ENCODE measurements at regions not wholly inside any gene's neighbourhood (a gene's known extent, or its start where the extent isn't known, plus 50 kb on each side); places are given as distances from the start of the nearest gene placed in this dataset.

GRCh38 chr22:49620666-49621065, 207.0 kb downstream of the BRD1 start:
- no peaks in the 10 kb centered on the region for H3K36me3 ChIP-seq (ENCODE audit: control insufficient read depth, insufficient read depth, low read length)
- H3K27me3 ChIP-seq (ENCODE audit: control insufficient read depth, insufficient read depth, low read length): no peaks in the 10 kb centered on the region
- ChIA-PET POLR2A (ENCODE audit: unreplicated experiment) (interaction anchor here (0.6 kb wide), 1 partner anchor 13 kb away, joined by 4 read pairs; no protein-coding TSS in a partner anchor), CTCF (no interaction called here)
- H3K9me1 ChIP-seq (ENCODE audit: insufficient read depth, low read length): no peaks in the 10 kb centered on the region
- no peak overlapping the region for H2AK9ac ChIP-seq (replicated peaks; ENCODE audit: low read depth, low read length, poor library complexity)
- no peak overlapping the region for H3K14ac ChIP-seq (replicated peaks; ENCODE audit: low read depth, low read length)
- peaks cover 51% of the 10 kb centered on the region for H3K9me3 ChIP-seq (ENCODE audit: control insufficient read depth, insufficient read depth, low read length)
- intact Hi-C loops (cut with micrococcal nuclease): no loop called here
- no peak overlapping the region for H3K4ac ChIP-seq (ENCODE audit: low read depth, low read length)
- dilution Hi-C loops (cut with HindIII; ENCODE audit: low sequenced_read_pairs, unreplicated experiment): no loop called here
- no peak overlapping the region for H3K18ac ChIP-seq (ENCODE audit: low read depth, low read length)
- H4K8ac ChIP-seq (ENCODE audit: low read depth in 2 of 2, low read length in 2 of 2): no peak overlapping the region
- no peak overlapping the region for H3K9ac ChIP-seq (ENCODE audit: low read depth, low read length)
- no peak for ATAC-seq (ENCODE audit: low read depth)
- in situ Hi-C loops (cut with MboI; ENCODE audit: low sequenced_read_pairs): no loop called here
- H2BK15ac ChIP-seq (ENCODE audit: low read depth, low read length): no peak overlapping the region
- no peak overlapping the region for H2AFZ ChIP-seq (replicated peaks; ENCODE audit: low read length, poor library complexity)
- H3K4me2 ChIP-seq (ENCODE audit: low read depth, low read length): no peak overlapping the region
- WGBS, 2 experiments (ENCODE audit: extremely low coverage in 2 of 2, insufficient read length in 1 of 2): 63% methylated on average over 3 of the region's 11 CpGs; no CpG with 5 or more reads in 1 of the 2 experiments
- DNase-seq: no peak
- H3K27ac ChIP-seq (ENCODE audit: insufficient read depth, low read length): no peak overlapping the region
- no peak overlapping the region for H4K5ac ChIP-seq (ENCODE audit: low read depth, low read length)
- no peaks in the 10 kb centered on the region for H3K4me1 ChIP-seq (ENCODE audit: control insufficient read depth, insufficient read depth, low read length)
- H3K56ac ChIP-seq (ENCODE audit: extremely low read depth, insufficient read depth, low read length): no peak overlapping the region
- no peak overlapping the region for H3K23ac ChIP-seq (ENCODE audit: low read depth, low read length)
- no peaks in the 10 kb centered on the region for H3K79me1 ChIP-seq (ENCODE audit: low read depth in 1 of 2, low read length in 2 of 2)
- no peak overlapping the region for H2AK5ac ChIP-seq (ENCODE audit: low read depth, low read length)
- BruUV-seq (replicated peaks): no TSS peak
- no peak for TF ChIP-seq MAFK (IDR thresholded peaks at IDR 0.05; ENCODE audit: low read depth, low read length)
- TF ChIP-seq BHLHE40 (IDR thresholded peaks at IDR 0.05; ENCODE audit: low read depth, low read length): no peak
- no peak for TF ChIP-seq NFE2L2 (IDR thresholded peaks at IDR 0.05; ENCODE audit: low read depth, low read length)
- TF ChIP-seq CEBPB (IDR thresholded peaks at IDR 0.05; ENCODE audit: low read depth, low read length): no peak
- TF ChIP-seq MXI1 (IDR thresholded peaks at IDR 0.05; ENCODE audit: borderline replicate concordance, low read depth, low read length): no peak
- no peak for TF ChIP-seq RCOR1 (IDR thresholded peaks at IDR 0.05; ENCODE audit: insufficient replicate concordance, low read length)
- no peaks in the 10 kb centered on the region for H4K20me1 ChIP-seq (ENCODE audit: insufficient read depth, low read length)
- H2BK20ac ChIP-seq (ENCODE audit: low read depth, low read length): no peak overlapping the region
- H4K91ac ChIP-seq (ENCODE audit: insufficient read depth, low read depth, low read length): no peak overlapping the region
- H3K4me3 ChIP-seq (ENCODE audit: insufficient read depth, low read depth, low read length): no peak overlapping the region
- H2BK5ac ChIP-seq (ENCODE audit: low read depth, low read length, poor library complexity, severe bottlenecking): no peak overlapping the region
- H2BK120ac ChIP-seq (ENCODE audit: low read depth, low read length): no peak overlapping the region

Data from IMR-90 (cell line).